Thyroid gland (tissue), 4 donors: ENCODE measurements at regions not wholly inside any gene's neighbourhood (a gene's known extent, or its start where the extent isn't known, plus 50 kb on each side); places are given as distances from the start of the nearest gene placed in this dataset.

ENCODE experiments used
- DNase-seq, 2 donors: peaks; one replicate each; pipeline ENCODE4 v3.0.0-alpha.2; 2019
- H3K27ac ChIP-seq, 3 donors: fragments of 200-600 bp; sonication (generic); 1 replicate in 2 of 3; 2 replicates in 1 of 3; pipeline ENCODE4 v1.5.1; 2016 to 2019; ENCODE audit warnings: mild to moderate bottlenecking in 1 of 3, moderate library complexity in 1 of 3
- H3K27me3 ChIP-seq: fragments of 200-600 bp; sonication (generic); one replicate; pipeline ENCODE4 v1.5.1; 2019
- H3K36me3 ChIP-seq, 2 donors: fragments of 200-600 bp; sonication (generic); one replicate each; pipeline ENCODE4 v1.5.1; 2016 to 2019
- H3K4me1 ChIP-seq, 2 donors: fragments of 200-600 bp; sonication (generic); one replicate each; pipeline ENCODE4 v1.5.1; 2017 to 2019
- H3K4me3 ChIP-seq, 3 donors: fragments of 200-600 bp; sonication (generic); replicated peaks in 1 of 3; 1 replicate in 2 of 3; 2 replicates in 1 of 3; pipeline ENCODE4 v1.5.1; 2016; ENCODE audit warnings: mild to moderate bottlenecking in 1 of 3
- H3K9me3 ChIP-seq: fragments of 200-600 bp; sonication (generic); one replicate; pipeline ENCODE4 v1.5.1; 2017
- POLR2A ChIP-seq, 2 donors: fragments of 450-650 bp; IDR thresholded peaks; one replicate each; pipeline ENCODE4 v1.6.1; 2017; ENCODE audit warnings: antibody characterized with exemption in 2 of 2, mild to moderate bottlenecking in 2 of 2, moderate library complexity in 1 of 2
- WGBS, 2 donors: methylation state at CpG; one replicate each; pipeline ENCODE4 v1.1.5; 2017; 5-methylcytosine and 5-hydroxymethylcytosine counted together
- intact Hi-C: fragments of 100-400 bp; cut with DNase I; formaldehyde crosslinking; loops from one replicate; pipeline ENCODE4 v1.15.1; 2023
- TF ChIP-seq, protein P1 (sequence below), 6 experiments: fragments of 200-600 bp in 3 of 6; fragments of 450-650 bp in 3 of 6; sonication (generic) in 3 of 6; IDR thresholded peaks; one replicate each; pipeline ENCODE4 v1.5.1; 2016 to 2019; ENCODE audit warnings: antibody characterized with exemption in 6 of 6, mild to moderate bottlenecking in 2 of 6, inconsistent platforms in 1 of 6, moderate library complexity in 1 of 6

DNA sequence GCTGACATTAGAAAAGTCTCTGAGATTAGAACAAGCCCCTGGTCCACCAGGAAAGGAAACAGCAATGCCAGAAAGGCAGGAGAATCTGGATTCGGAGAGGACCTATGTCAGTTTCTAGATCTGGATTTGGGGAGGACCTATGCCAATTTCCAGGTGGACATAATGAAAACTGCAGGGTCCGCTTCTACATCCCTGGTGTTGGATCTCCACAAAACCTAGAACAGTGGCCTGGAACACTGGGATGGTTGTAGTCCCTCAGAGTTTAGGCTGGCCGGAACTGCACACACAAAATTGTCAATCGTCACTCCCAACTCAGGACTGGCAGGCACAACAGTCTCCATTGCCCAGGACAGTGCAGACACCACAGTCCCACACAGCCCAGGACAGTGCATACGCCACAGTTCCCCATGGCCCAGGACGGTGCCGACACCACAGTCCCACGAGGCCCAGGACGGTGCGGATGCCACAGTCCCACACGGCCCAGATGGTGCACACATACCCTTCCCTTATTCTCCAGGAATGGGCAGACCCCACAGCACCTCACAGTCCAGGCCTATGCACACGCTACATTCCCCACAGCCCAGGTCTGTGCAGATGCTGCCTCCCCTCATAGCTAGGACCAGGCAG is 341.7 kb downstream of the UQCRFS1 start:
- TF ChIP-seq, protein P1, sequence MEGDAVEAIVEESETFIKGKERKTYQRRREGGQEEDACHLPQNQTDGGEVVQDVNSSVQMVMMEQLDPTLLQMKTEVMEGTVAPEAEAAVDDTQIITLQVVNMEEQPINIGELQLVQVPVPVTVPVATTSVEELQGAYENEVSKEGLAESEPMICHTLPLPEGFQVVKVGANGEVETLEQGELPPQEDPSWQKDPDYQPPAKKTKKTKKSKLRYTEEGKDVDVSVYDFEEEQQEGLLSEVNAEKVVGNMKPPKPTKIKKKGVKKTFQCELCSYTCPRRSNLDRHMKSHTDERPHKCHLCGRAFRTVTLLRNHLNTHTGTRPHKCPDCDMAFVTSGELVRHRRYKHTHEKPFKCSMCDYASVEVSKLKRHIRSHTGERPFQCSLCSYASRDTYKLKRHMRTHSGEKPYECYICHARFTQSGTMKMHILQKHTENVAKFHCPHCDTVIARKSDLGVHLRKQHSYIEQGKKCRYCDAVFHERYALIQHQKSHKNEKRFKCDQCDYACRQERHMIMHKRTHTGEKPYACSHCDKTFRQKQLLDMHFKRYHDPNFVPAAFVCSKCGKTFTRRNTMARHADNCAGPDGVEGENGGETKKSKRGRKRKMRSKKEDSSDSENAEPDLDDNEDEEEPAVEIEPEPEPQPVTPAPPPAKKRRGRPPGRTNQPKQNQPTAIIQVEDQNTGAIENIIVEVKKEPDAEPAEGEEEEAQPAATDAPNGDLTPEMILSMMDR (IDR thresholded peaks at IDR 0.05) = no peak
- TF ChIP-seq POLR2A (IDR thresholded peaks at IDR 0.05) = no peak
- WGBS, 2 donors = 90 to 91% methylated on average over 10 to 12 of the region's 12 CpGs
- Histone ChIP-seq H3K4me1 (peaks cover 10 to 11% of the 10 kb centered on the region in 2 donors), H3K4me3 (no peak overlapping the region), H3K27me3 (no peaks in the 10 kb centered on the region), H3K9me3 (no peaks in the 10 kb centered on the region), H3K27ac (no peak overlapping the region), H3K36me3 (no peaks in the 10 kb centered on the region)
- DNase-seq = no peak
- intact Hi-C loops = no loop called here

DNA sequence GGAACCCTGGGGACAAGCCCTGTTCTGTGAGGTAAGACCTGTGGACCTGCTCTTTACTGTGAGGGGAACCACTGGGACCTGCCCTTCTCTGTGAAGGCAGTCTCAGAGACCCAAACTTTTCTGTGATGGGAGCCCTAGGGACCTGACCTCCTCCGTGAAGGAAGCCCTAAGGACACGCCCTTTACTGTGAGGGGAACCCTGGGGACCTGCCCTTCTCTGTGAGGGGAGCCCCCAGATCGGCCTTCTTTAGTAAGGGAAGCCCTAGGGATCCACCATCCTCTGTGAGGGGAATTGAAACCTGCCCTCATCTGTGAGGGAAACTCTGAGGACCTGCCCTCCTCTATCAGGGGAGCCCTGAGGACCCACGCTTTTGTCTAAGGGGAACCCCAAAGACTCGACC is 343.5 kb downstream of the UQCRFS1 start:
- no peak for TF ChIP-seq POLR2A (IDR thresholded peaks at IDR 0.05)
- TF ChIP-seq, protein P1 (IDR thresholded peaks at IDR 0.05) = no peak
- Histone ChIP-seq H3K9me3 (no peaks in the 10 kb centered on the region), H3K4me1 (peaks cover 18 to 20% of the 10 kb centered on the region in 2 donors), H3K27me3 (no peaks in the 10 kb centered on the region), H3K4me3 (no peak overlapping the region), H3K36me3 (no peaks in the 10 kb centered on the region), H3K27ac (no peak overlapping the region)
- 82 to 88% methylated on average over 4 to 5 of the region's 5 CpGs for WGBS, 2 donors
- intact Hi-C loops = no loop called here
- DNase-seq = no peak

DNA sequence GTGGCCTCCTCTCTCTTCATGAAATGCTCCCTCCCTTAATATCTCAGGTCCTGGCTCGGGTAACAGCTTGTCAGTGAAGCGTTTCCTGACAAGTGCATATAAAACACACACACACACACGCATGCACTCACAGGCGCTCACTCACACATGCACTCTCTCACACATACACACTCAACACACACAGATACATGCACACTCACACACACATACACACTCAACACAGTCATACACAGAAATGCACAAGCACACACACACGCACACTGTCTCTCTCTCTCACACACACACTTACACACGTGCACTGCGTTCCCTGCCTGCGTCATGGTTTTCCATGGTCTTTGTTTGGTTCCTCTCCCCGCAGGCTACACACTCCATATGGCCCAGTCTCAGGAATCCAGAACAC is 344.1 kb downstream of the UQCRFS1 start:
- 48 to 52% methylated on average over 9 of the region's 9 CpGs for WGBS, 2 donors
- no peaks in the 10 kb centered on the region for H3K36me3 ChIP-seq
- intact Hi-C loops = no loop called here
- DNase-seq = peak; percentile 45 to 48
- H3K27ac ChIP-seq = no peak overlapping the region
- H3K4me1 ChIP-seq = peaks cover 25% of the 10 kb centered on the region in 2 donors
- H3K9me3 ChIP-seq = no peaks in the 10 kb centered on the region
- no peak for TF ChIP-seq POLR2A (IDR thresholded peaks at IDR 0.05)
- TF ChIP-seq, protein P1 (IDR thresholded peaks at IDR 0.05) = no peak
- H3K4me3 ChIP-seq = no peak overlapping the region
- no peaks in the 10 kb centered on the region for H3K27me3 ChIP-seq

DNA sequence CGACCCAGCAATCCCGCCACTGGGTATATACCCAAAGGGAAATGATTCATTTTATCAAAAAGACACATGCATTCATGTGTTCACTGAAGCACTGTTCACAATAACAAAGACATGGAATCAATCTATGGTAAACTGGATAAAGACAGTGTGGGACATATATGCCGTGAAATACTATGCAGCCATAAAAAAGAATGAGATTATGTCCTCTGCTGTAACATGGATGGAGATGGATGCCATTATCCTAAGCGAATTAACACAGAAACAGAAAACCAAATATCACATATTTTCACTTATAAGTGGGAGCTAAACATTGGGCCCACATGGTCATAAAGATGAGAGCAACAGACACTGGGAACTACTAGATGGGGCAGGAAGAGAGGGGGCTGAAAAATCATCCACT is 345.0 kb downstream of the UQCRFS1 start:
- Histone ChIP-seq H3K27ac (no peak overlapping the region), H3K4me1 (peaks cover 30 to 33% of the 10 kb centered on the region in 2 donors), H3K36me3 (no peaks in the 10 kb centered on the region), H3K27me3 (no peaks in the 10 kb centered on the region), H3K9me3 (no peaks in the 10 kb centered on the region), H3K4me3 (no peak overlapping the region)
- no peak for DNase-seq
- intact Hi-C loops = no loop called here
- 86 to 90% methylated on average over 4 of the region's 4 CpGs for WGBS, 2 donors
- TF ChIP-seq, protein P1 (IDR thresholded peaks at IDR 0.05) = no peak
- TF ChIP-seq POLR2A (IDR thresholded peaks at IDR 0.05) = no peak

- no peaks in the 10 kb centered on the region for H3K9me3 ChIP-seq
- H3K4me1 ChIP-seq = peaks cover 48 to 58% of the 10 kb centered on the region in 2 donors
- intact Hi-C loops = no loop called here
- H3K27ac ChIP-seq = peak overlapping the region; percentile 43 to 72 (median 65)
- no peaks in the 10 kb centered on the region for H3K27me3 ChIP-seq
- DNase-seq = peak; percentile 78 to 84
- no peak overlapping the region for H3K4me3 ChIP-seq
- H3K36me3 ChIP-seq = no peaks in the 10 kb centered on the region
- 19 to 30% methylated on average over 9 of the region's 9 CpGs for WGBS, 2 donors
- TF ChIP-seq POLR2A (IDR thresholded peaks at IDR 0.05) = no peak
- TF ChIP-seq, protein P1 (IDR thresholded peaks at IDR 0.05) = no peak
These were observed 348.3 kb downstream of the UQCRFS1 start for GRCh38 chr19:28864577-28865042.
